Thyroid gland (tissue), 4 donors: ENCODE measurements at regions not wholly inside any gene's neighbourhood (a gene's known extent, or its start where the extent isn't known, plus 50 kb on each side); places are given as distances from the start of the nearest gene placed in this dataset.

Experiments
- DNase-seq, 2 donors: peaks; one replicate each; pipeline ENCODE4 v3.0.0-alpha.2; 2019
- H3K27ac ChIP-seq, 3 donors: fragments of 200-600 bp; sonication (generic); 1 replicate in 2 of 3; 2 replicates in 1 of 3; pipeline ENCODE4 v1.5.1; 2016 to 2019; ENCODE audit warnings: mild to moderate bottlenecking in 1 of 3, moderate library complexity in 1 of 3
- H3K27me3 ChIP-seq: fragments of 200-600 bp; sonication (generic); one replicate; pipeline ENCODE4 v1.5.1; 2019
- H3K36me3 ChIP-seq, 2 donors: fragments of 200-600 bp; sonication (generic); one replicate each; pipeline ENCODE4 v1.5.1; 2016 to 2019
- H3K4me1 ChIP-seq, 2 donors: fragments of 200-600 bp; sonication (generic); one replicate each; pipeline ENCODE4 v1.5.1; 2017 to 2019
- H3K4me3 ChIP-seq, 3 donors: fragments of 200-600 bp; sonication (generic); replicated peaks in 1 of 3; 1 replicate in 2 of 3; 2 replicates in 1 of 3; pipeline ENCODE4 v1.5.1; 2016; ENCODE audit warnings: mild to moderate bottlenecking in 1 of 3
- H3K9me3 ChIP-seq: fragments of 200-600 bp; sonication (generic); one replicate; pipeline ENCODE4 v1.5.1; 2017
- POLR2A ChIP-seq, 2 donors: fragments of 450-650 bp; IDR thresholded peaks; one replicate each; pipeline ENCODE4 v1.6.1; 2017; ENCODE audit warnings: antibody characterized with exemption in 2 of 2, mild to moderate bottlenecking in 2 of 2, moderate library complexity in 1 of 2
- WGBS, 2 donors: methylation state at CpG; one replicate each; pipeline ENCODE4 v1.1.5; 2017; 5-methylcytosine and 5-hydroxymethylcytosine counted together
- intact Hi-C: fragments of 100-400 bp; cut with DNase I; formaldehyde crosslinking; loops from one replicate; pipeline ENCODE4 v1.15.1; 2023
- TF ChIP-seq, protein P1 (sequence below), 6 experiments: fragments of 200-600 bp in 3 of 6; fragments of 450-650 bp in 3 of 6; sonication (generic) in 3 of 6; IDR thresholded peaks; one replicate each; pipeline ENCODE4 v1.5.1; 2016 to 2019; ENCODE audit warnings: antibody characterized with exemption in 6 of 6, mild to moderate bottlenecking in 2 of 6, inconsistent platforms in 1 of 6, moderate library complexity in 1 of 6

DNA sequence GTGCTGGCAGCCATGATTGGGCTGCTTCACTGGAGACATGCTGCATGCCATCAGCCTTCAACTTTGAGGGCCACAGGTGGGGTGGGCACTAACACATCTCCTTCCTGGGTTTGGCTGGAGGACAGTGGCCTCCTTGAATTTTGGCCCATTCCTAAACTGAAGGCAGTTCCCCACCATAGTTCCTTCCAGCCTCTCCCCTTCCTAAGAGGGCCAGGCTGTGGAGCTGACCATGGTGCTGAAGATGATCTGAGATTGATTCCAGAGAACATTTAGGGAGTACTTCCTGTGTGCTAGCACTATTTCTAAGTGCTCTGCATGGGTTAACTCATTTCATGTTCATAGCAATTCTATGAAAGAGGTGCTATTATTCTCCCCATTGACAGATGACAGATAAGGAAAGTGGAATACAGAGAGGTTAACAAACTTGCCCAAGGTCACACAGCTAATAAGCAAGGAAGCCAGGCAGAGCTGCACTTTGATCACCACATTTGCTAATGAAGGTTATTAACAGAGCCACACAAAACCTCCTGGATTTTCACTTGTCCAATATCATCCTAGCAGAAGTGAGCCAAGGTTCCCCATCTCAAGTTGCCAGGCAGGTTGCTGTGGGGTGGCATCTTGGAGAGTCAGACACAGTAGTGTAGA is 175.3 kb downstream of the ZIC5 start:
- no peaks in the 10 kb centered on the region for H3K36me3 ChIP-seq
- H3K27me3 ChIP-seq = no peaks in the 10 kb centered on the region
- no peaks in the 10 kb centered on the region for H3K9me3 ChIP-seq
- H3K4me1 ChIP-seq = no peaks in the 10 kb centered on the region
- no peak overlapping the region for H3K27ac ChIP-seq
- H3K4me3 ChIP-seq = no peak overlapping the region
- intact Hi-C loops = no loop called here
- DNase-seq = peak in 1 of 2 donors; percentile 31
- TF ChIP-seq, protein P1, sequence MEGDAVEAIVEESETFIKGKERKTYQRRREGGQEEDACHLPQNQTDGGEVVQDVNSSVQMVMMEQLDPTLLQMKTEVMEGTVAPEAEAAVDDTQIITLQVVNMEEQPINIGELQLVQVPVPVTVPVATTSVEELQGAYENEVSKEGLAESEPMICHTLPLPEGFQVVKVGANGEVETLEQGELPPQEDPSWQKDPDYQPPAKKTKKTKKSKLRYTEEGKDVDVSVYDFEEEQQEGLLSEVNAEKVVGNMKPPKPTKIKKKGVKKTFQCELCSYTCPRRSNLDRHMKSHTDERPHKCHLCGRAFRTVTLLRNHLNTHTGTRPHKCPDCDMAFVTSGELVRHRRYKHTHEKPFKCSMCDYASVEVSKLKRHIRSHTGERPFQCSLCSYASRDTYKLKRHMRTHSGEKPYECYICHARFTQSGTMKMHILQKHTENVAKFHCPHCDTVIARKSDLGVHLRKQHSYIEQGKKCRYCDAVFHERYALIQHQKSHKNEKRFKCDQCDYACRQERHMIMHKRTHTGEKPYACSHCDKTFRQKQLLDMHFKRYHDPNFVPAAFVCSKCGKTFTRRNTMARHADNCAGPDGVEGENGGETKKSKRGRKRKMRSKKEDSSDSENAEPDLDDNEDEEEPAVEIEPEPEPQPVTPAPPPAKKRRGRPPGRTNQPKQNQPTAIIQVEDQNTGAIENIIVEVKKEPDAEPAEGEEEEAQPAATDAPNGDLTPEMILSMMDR (IDR thresholded peaks at IDR 0.05) = no peak
- TF ChIP-seq POLR2A (IDR thresholded peaks at IDR 0.05) = no peak

DNA sequence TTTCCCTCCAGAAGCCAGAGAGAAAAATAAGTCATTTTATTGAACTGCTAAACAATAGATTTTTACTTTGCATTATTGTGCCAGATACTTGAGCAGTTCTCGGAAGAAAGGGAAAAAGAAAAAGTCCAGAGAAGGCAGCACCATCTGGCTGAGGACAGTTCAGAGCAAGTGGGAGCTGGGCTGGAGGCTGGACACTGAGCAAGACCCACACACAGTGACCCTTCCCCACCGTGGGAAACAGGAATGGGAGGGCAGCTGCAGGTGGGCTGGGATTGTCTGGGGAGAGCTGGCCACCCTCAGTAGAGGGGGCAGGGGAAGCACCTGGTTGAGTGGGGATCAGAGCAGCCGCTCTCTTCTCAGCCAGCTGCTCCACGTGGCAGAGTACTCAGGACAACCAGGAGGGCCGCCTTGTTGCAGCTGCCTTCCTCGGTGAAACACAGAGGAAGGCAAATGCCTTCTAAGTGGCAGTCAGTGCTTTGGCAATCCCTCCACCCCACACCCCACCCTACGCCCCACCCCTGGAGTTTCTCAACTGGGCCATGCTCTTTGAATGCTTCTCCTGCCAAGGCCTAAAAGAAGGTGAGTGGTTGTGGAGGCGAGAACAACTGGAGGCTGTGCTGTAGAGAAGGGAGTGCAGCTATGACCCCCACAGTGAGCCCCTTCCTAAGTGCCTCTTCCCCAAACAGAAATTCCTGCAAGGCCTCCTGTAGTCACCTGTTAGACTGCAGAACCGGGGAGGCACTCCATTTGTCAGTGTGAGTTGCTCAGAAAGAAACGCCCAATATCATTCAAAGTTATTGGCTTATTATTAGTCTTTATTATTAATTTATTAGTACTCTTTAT is 179.3 kb downstream of the ZIC5 start:
- no peak for DNase-seq
- H3K4me1 ChIP-seq = no peaks in the 10 kb centered on the region
- no peak overlapping the region for H3K4me3 ChIP-seq
- intact Hi-C loops = no loop called here
- H3K9me3 ChIP-seq = no peaks in the 10 kb centered on the region
- H3K27me3 ChIP-seq = no peaks in the 10 kb centered on the region
- WGBS, 2 donors = 67 to 74% methylated on average over 9 to 10 of the region's 10 CpGs
- TF ChIP-seq POLR2A (IDR thresholded peaks at IDR 0.05) = no peak
- TF ChIP-seq, protein P1 (IDR thresholded peaks at IDR 0.05) = no peak
- no peaks in the 10 kb centered on the region for H3K36me3 ChIP-seq
- H3K27ac ChIP-seq = no peak overlapping the region

DNA sequence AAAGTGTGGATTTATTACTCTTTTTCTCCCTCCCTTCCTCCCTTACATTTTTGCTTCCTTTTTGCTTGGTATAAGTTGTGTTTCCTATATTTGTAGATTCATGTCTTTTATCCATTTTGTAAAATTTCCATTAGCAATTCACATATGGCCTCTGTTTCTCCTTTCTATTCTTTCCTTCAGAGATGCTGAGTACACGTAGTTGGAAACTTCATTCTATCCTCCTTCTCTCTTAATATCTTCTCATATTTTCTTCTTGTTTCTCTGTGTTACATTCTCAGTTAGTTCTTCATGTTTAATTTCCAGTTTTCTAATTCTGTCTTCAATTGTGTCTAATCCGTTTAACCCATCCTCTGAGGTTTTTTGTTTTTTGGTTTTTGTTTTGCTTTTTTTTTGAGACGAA is 188.9 kb downstream of the ZIC5 start:
- intact Hi-C loops = no loop called here
- Histone ChIP-seq H3K4me1 (no peaks in the 10 kb centered on the region), H3K27me3 (no peaks in the 10 kb centered on the region), H3K4me3 (no peak overlapping the region), H3K9me3 (no peaks in the 10 kb centered on the region), H3K36me3 (no peaks in the 10 kb centered on the region), H3K27ac (no peak overlapping the region)
- WGBS, 2 donors = 93 to 97% methylated on average over 3 of the region's 3 CpGs
- TF ChIP-seq, protein P1 (IDR thresholded peaks at IDR 0.05) = no peak
- no peak for TF ChIP-seq POLR2A (IDR thresholded peaks at IDR 0.05)
- DNase-seq = no peak

DNA sequence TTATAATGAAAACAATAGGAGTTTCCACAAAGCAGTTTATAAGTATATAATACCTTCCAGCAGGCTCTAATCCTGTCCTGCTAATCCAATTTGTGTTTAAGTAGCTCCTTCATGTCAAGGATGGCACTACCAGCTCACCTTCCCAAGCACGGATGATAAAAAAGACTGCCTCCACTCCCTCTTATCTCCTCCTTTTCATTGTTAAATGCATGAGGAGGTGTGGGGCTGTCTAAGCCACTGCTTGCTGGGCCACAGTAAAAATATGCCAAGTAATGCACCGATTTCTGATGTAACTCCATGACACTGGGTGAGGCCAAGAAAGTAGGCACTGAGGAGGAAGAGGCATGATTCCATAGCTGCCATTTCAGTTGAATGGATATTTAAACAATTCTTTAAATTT is 193.1 kb downstream of the ZIC5 start:
- TF ChIP-seq, protein P1 (IDR thresholded peaks at IDR 0.05) = no peak
- no peaks in the 10 kb centered on the region for H3K9me3 ChIP-seq
- intact Hi-C loops = no loop called here
- no peak overlapping the region for H3K27ac ChIP-seq
- no peak for DNase-seq
- no peaks in the 10 kb centered on the region for H3K4me1 ChIP-seq
- H3K4me3 ChIP-seq = no peak overlapping the region
- 81 to 85% methylated on average over 2 of the region's 2 CpGs for WGBS, 2 donors
- H3K36me3 ChIP-seq = no peaks in the 10 kb centered on the region
- H3K27me3 ChIP-seq = no peaks in the 10 kb centered on the region

DNA sequence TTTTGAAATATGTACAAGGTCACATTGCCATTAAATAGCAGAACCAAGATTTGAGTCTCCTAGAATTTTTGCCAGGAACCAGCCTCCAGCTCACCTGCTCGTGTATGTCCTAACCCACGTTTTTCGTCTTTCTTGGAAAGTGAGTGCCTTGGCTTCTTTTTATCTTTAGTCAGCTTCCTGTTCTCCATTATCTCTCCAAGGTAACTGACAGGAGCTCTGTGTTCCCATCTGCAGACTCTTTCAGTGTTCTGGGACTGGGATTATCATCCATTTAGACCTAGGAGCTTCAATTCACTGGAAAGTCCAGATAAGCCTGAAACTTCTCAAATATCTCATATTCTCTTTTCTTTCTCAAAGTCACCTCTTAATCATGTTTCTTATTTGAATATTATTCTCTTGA is 193.7 kb downstream of the ZIC5 start:
- TF ChIP-seq POLR2A (IDR thresholded peaks at IDR 0.05) = no peak
- H3K4me1 ChIP-seq = no peaks in the 10 kb centered on the region
- no peaks in the 10 kb centered on the region for H3K27me3 ChIP-seq
- DNase-seq = no peak
- intact Hi-C loops = no loop called here
- no peak overlapping the region for H3K27ac ChIP-seq
- no peak overlapping the region for H3K4me3 ChIP-seq
- WGBS, 2 donors = 78 to 83% methylated on average over 3 of the region's 3 CpGs
- H3K36me3 ChIP-seq = no peaks in the 10 kb centered on the region
- no peaks in the 10 kb centered on the region for H3K9me3 ChIP-seq
